ENCODE measurements at regions not wholly inside any gene's neighbourhood (a gene's known extent, or its start where the extent isn't known, plus 50 kb on each side); places are given as distances from the start of the nearest gene placed in this dataset.

GRCh38 chr12:42892702-42893551, 303.4 kb upstream of the PRICKLE1 start:
- Histone ChIP-seq H3K27me3 (ENCODE audit: low read depth) (no peaks in the 10 kb centered on the region), H3K9me3 (no peaks in the 10 kb centered on the region), H3K36me3 (no peaks in the 10 kb centered on the region), H3K4me3 (no peak overlapping the region), H3K27ac (no peak overlapping the region), H3K4me1 (no peaks in the 10 kb centered on the region)
- intact Hi-C loops (cut with DNase I): no loop called here
- ATAC-seq: no peak
- TF ChIP-seq CTCF (IDR thresholded peaks at IDR 0.05): no peak
- DNase-seq: no peak

- DNase-seq (no peak), ATAC-seq (no peak)
- intact Hi-C loops (cut with DNase I): no loop called here
- Histone ChIP-seq H3K4me3 (no peak overlapping the region), H3K4me1 (no peaks in the 10 kb centered on the region), H3K36me3 (no peaks in the 10 kb centered on the region), H3K9me3 (no peaks in the 10 kb centered on the region), H3K27ac (no peak overlapping the region), H3K27me3 (ENCODE audit: low read depth) (no peaks in the 10 kb centered on the region)
- TF ChIP-seq CTCF (IDR thresholded peaks at IDR 0.05): no peak
Observed at GRCh38 chr12:42887657-42888056, 298.1 kb upstream of the PRICKLE1 start.

GRCh38 chr12:42886160-42886559, 296.6 kb upstream of the PRICKLE1 start:
- H3K4me3 ChIP-seq: no peak overlapping the region
- no peak for TF ChIP-seq CTCF (IDR thresholded peaks at IDR 0.05)
- no peaks in the 10 kb centered on the region for H3K27me3 ChIP-seq (ENCODE audit: low read depth)
- no peak for DNase-seq
- intact Hi-C loops (cut with DNase I): no loop called here
- H3K27ac ChIP-seq: no peak overlapping the region
- no peak for ATAC-seq
- no peaks in the 10 kb centered on the region for H3K9me3 ChIP-seq
- no peaks in the 10 kb centered on the region for H3K4me1 ChIP-seq
- no peaks in the 10 kb centered on the region for H3K36me3 ChIP-seq

GRCh38 chr12:42885677-42886076, 296.1 kb upstream of the PRICKLE1 start:
- no peak for ATAC-seq
- Histone ChIP-seq H3K4me1 (no peaks in the 10 kb centered on the region), H3K27ac (no peak overlapping the region), H3K27me3 (ENCODE audit: low read depth) (no peaks in the 10 kb centered on the region), H3K9me3 (no peaks in the 10 kb centered on the region), H3K4me3 (no peak overlapping the region), H3K36me3 (no peaks in the 10 kb centered on the region)
- DNase-seq: no peak
- intact Hi-C loops (cut with DNase I): no loop called here
- TF ChIP-seq CTCF (IDR thresholded peaks at IDR 0.05): no peak

- Histone ChIP-seq H3K4me3 (no peak overlapping the region), H3K36me3 (no peaks in the 10 kb centered on the region), H3K27me3 (ENCODE audit: low read depth) (no peaks in the 10 kb centered on the region), H3K27ac (no peak overlapping the region), H3K9me3 (no peaks in the 10 kb centered on the region), H3K4me1 (no peaks in the 10 kb centered on the region)
- intact Hi-C loops (cut with DNase I): no loop called here
- DNase-seq: no peak
- TF ChIP-seq CTCF (IDR thresholded peaks at IDR 0.05): no peak
- no peak for ATAC-seq
Observed at GRCh38 chr12:42884116-42884515, 294.6 kb upstream of the PRICKLE1 start.

Measured in lower lobe of right lung (tissue), 2 donors.